SU-DHL-6 (cell line): ENCODE measurements at regions not wholly inside any gene's neighbourhood (a gene's known extent, or its start where the extent isn't known, plus 50 kb on each side); places are given as distances from the start of the nearest gene placed in this dataset.

Experiments used
- EZH2phosphoT487 ChIP-seq: fragments of 200-600 bp; sonication (generic), shearing (Covaris generic); conservative IDR thresholded peaks from 2 replicates; pipeline ENCODE4 v1.6.1; 2018; ENCODE audit warnings: mild to moderate bottlenecking, antibody characterized with exemption, low read length, moderate library complexity, mixed read lengths
- TF ChIP-seq, protein P1 (sequence below): fragments of 200-600 bp; sonication (generic); IDR thresholded peaks from one replicate; pipeline ENCODE4 v1.5.1; 2017; ENCODE audit warnings: antibody characterized with exemption, mild to moderate bottlenecking, low read length, moderate library complexity; ENCODE audit not compliant: insufficient read depth, poor library complexity, severe bottlenecking

GRCh38 chr13:29931696-29932095, 81.3 kb upstream of the UBL3 start:
- TF ChIP-seq, protein P1, sequence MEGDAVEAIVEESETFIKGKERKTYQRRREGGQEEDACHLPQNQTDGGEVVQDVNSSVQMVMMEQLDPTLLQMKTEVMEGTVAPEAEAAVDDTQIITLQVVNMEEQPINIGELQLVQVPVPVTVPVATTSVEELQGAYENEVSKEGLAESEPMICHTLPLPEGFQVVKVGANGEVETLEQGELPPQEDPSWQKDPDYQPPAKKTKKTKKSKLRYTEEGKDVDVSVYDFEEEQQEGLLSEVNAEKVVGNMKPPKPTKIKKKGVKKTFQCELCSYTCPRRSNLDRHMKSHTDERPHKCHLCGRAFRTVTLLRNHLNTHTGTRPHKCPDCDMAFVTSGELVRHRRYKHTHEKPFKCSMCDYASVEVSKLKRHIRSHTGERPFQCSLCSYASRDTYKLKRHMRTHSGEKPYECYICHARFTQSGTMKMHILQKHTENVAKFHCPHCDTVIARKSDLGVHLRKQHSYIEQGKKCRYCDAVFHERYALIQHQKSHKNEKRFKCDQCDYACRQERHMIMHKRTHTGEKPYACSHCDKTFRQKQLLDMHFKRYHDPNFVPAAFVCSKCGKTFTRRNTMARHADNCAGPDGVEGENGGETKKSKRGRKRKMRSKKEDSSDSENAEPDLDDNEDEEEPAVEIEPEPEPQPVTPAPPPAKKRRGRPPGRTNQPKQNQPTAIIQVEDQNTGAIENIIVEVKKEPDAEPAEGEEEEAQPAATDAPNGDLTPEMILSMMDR: no peak
- no peak for TF ChIP-seq EZH2phosphoT487
